Urinary bladder (tissue), 3 donors: ENCODE measurements at regions not wholly inside any gene's neighbourhood (a gene's known extent, or its start where the extent isn't known, plus 50 kb on each side); places are given as distances from the start of the nearest gene placed in this dataset.

Source experiments
- DNase-seq: peaks from one replicate; pipeline ENCODE4 v3.0.0-alpha.2; 2015; ENCODE audit errors: extremely low spot score
- H3K27ac ChIP-seq: one replicate; pipeline ENCODE4 v1.5.1; 2013; ENCODE audit warnings: low read depth, mild to moderate bottlenecking, moderate library complexity
- H3K36me3 ChIP-seq: one replicate; pipeline ENCODE4 v1.6.1; 2013; ENCODE audit warnings: mild to moderate bottlenecking, moderate library complexity; ENCODE audit not compliant: insufficient read depth
- H3K4me1 ChIP-seq: one replicate; pipeline ENCODE4 v1.6.1; 2013; ENCODE audit warnings: mild to moderate bottlenecking, moderate library complexity; ENCODE audit not compliant: insufficient read depth
- H3K4me3 ChIP-seq: one replicate; pipeline ENCODE4 v1.5.1; 2013; ENCODE audit warnings: low read depth, low read length
- WGBS: extraction: QIAGEN DNeasy Blood & Tissue Kit; methylation state at CpG from one replicate; pipeline ENCODE4 v1.1.7; 2013; 5-methylcytosine and 5-hydroxymethylcytosine counted together
- donor health status: healthy with polysubstance abuse.
- donor health status: healthy.

GRCh38 chr15:93501946-93502345 is 412.9 kb upstream of the RGMA start:
- WGBS: 85% methylated on average over 2 of the region's 2 CpGs
- DNase-seq: no peak
- Histone ChIP-seq H3K4me1 (no peaks in the 10 kb centered on the region), H3K36me3 (no peaks in the 10 kb centered on the region), H3K4me3 (no peak overlapping the region), H3K27ac (no peak overlapping the region)

DNA sequence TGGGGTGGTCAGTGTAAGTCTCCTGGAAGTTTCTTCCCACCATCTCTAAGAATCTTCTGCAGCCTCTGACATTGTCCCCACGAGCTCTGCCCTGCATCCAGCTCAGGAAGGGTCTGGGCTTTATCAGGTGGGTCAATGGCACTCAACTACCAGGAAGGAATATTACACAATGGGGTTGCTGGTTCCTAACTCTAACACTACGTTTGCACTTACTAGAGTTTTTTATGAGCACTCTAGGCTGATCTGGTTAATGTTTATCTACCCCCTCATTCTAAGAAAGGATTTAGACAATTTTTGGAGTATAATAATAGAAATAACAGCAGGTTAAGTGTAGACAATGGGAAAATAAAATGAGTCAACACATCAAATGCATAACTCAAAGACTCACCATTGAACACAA is 411.1 kb upstream of the RGMA start:
- no peak for DNase-seq
- Histone ChIP-seq H3K27ac (no peak overlapping the region), H3K4me3 (no peak overlapping the region), H3K36me3 (no peaks in the 10 kb centered on the region), H3K4me1 (no peaks in the 10 kb centered on the region)
- 61% methylated on average over 2 of the region's 2 CpGs for WGBS

GRCh38 chr15:93497291-93497690 is 408.3 kb upstream of the RGMA start:
- Histone ChIP-seq H3K27ac (no peak overlapping the region), H3K4me1 (no peaks in the 10 kb centered on the region), H3K4me3 (no peak overlapping the region), H3K36me3 (no peaks in the 10 kb centered on the region)
- 76% methylated on average over 2 of the region's 2 CpGs for WGBS
- no peak for DNase-seq

GRCh38 chr15:93496888-93497287 is 407.9 kb upstream of the RGMA start:
- DNase-seq: no peak
- 65% methylated on average over 5 of the region's 5 CpGs for WGBS
- H3K36me3 ChIP-seq: no peaks in the 10 kb centered on the region
- no peak overlapping the region for H3K27ac ChIP-seq
- H3K4me3 ChIP-seq: no peak overlapping the region
- H3K4me1 ChIP-seq: no peaks in the 10 kb centered on the region

GRCh38 chr15:93495799-93496637 is 407.0 kb upstream of the RGMA start:
- no peak overlapping the region for H3K4me3 ChIP-seq
- no peaks in the 10 kb centered on the region for H3K4me1 ChIP-seq
- 70% methylated on average over 9 of the region's 9 CpGs for WGBS
- no peak overlapping the region for H3K27ac ChIP-seq
- no peak for DNase-seq
- H3K36me3 ChIP-seq: no peaks in the 10 kb centered on the region

DNA sequence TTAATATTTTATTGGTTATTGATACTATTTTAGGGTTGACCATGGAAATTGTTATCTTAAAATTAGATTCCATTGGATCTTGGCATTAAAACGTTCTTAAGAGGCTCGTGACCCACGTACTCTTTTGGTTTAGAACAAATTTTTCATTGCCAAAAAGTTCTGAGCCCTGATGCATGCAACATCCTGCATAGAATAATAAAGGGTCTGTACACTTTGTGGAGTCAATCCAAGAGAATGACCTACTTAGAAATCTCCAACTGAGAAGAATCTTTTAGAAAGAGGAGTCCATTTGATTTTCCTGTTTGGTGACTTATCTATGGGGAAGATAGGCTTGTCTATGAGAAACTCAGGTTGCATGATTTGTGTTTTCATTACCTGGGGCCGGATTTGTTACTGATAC is 404.2 kb upstream of the RGMA start:
- Histone ChIP-seq H3K36me3 (no peaks in the 10 kb centered on the region), H3K27ac (no peak overlapping the region), H3K4me3 (no peak overlapping the region), H3K4me1 (no peaks in the 10 kb centered on the region)
- 75% methylated on average over 4 of the region's 4 CpGs for WGBS
- no peak for DNase-seq

DNA sequence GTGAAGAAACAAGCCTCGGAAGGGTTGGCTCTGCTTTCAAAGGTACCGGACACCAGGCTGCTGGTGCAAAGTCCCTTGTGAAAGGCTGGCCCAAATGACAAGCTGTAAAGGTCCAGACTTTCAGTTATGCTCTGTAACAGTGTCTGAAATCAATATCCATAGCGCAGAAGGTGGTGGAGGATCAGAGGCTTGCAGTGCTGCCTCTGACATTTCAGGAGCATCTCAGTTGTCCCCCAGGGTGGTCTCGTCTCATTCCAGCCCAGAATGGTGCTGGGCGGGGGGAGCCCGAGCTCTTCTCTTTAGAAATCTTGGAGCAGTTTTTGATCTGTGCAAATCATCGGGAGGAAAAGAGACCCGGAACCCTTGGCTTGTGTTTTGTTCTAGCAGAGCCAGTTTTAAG is 402.3 kb upstream of the RGMA start:
- Histone ChIP-seq H3K27ac (no peak overlapping the region), H3K36me3 (no peaks in the 10 kb centered on the region), H3K4me1 (no peaks in the 10 kb centered on the region), H3K4me3 (no peak overlapping the region)
- no peak for DNase-seq
- 88% methylated on average over 8 of the region's 8 CpGs for WGBS

- H3K4me1 ChIP-seq: no peaks in the 10 kb centered on the region
- WGBS: 78% methylated on average over 5 of the region's 5 CpGs
- H3K27ac ChIP-seq: no peak overlapping the region
- H3K36me3 ChIP-seq: no peaks in the 10 kb centered on the region
- DNase-seq: no peak
- H3K4me3 ChIP-seq: no peak overlapping the region
Measured at GRCh38 chr15:93488296-93488713, 399.3 kb upstream of the RGMA start.

DNA sequence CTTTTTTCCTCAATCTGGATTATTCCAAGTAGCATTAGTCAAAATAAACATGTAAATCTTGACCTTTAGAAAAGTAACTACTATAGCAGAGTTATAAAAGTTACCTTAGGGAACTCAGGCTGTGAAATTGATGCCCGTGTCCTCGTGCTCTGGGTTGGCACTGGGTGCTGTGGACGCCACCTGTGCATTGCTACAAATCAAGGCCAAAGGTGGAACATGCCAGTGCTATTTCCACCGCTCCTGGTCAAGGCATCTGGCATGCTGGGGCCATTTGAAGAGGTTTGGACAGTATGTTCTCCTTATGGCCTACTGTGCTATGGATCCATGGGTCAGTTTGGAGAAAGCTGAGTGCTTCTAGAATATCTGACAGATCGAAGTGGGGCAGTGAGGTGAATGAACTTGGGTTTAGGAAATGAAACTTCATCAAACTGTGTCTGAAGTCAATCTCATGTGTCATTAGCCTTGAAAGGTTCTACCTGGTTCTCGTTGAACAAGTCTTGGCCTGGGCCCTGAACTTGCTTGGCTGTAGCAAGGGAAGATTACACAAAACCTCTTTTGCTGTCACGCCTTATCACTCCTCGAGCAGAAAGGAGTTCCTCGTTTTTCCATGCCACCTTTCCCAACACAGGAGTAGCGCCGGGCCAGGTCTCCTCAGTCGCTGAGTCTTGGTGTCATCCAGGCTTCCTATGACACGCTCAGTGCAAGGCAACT is 397.6 kb upstream of the RGMA start:
- DNase-seq: no peak
- H3K36me3 ChIP-seq: no peaks in the 10 kb centered on the region
- H3K4me3 ChIP-seq: no peak overlapping the region
- H3K27ac ChIP-seq: no peak overlapping the region
- no peaks in the 10 kb centered on the region for H3K4me1 ChIP-seq
- 90% methylated on average over 13 of the region's 13 CpGs for WGBS

GRCh38 chr15:93485438-93486327 is 396.7 kb upstream of the RGMA start:
- no peak overlapping the region for H3K27ac ChIP-seq

DNA sequence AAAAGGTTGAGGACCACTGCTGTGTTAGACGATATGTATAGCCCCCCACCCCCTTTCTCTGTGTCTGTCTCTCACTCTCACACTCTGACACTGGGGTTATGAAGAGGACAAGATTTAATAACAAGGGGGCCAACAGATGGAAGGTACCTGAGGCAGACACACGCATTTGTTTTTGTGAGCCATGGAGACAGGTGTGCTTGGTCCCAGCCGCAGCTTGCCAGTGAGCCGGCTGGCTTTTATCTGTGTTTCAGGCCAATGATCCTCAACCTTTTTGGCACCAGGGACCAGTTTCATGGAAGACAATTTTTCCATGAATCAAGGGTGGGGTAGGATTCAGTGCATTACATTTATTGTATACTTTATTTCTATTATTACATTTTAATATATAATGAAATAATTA is 394.9 kb upstream of the RGMA start:
- no peak overlapping the region for H3K27ac ChIP-seq
- 84% methylated on average over 4 of the region's 4 CpGs for WGBS
- H3K4me1 ChIP-seq: no peaks in the 10 kb centered on the region
- no peak overlapping the region for H3K4me3 ChIP-seq
- H3K36me3 ChIP-seq: no peaks in the 10 kb centered on the region
- no peak for DNase-seq

More at GRCh38 chr15:93485438-93486327, 396.7 kb upstream of the RGMA start:
- H3K4me1 ChIP-seq: no peaks in the 10 kb centered on the region
- H3K36me3 ChIP-seq: no peaks in the 10 kb centered on the region
- H3K4me3 ChIP-seq: no peak overlapping the region
- DNase-seq: peak; percentile 70
- 64% methylated on average over 11 of the region's 11 CpGs for WGBS

DNA sequence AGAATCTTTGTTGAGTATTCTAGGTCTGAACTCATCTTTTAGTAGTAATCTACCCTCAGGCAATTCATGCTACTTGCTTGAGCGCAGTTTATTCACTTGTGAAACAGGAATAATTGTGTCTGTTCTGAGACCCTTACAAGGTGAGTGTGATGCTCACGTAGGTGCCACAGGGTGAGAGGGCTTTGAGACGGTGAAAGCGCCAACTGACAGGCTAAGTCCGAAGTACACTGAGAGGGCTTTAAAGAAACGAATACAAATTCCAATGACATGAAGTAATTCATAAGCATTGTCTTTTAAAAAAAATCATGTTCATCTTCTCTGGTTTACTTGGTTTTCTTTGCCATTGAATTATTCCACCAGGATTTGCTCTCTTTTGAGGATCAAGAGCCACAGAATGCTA is 393.7 kb upstream of the RGMA start:
- Histone ChIP-seq H3K27ac (no peak overlapping the region), H3K4me1 (no peaks in the 10 kb centered on the region), H3K4me3 (no peak overlapping the region), H3K36me3 (no peaks in the 10 kb centered on the region)
- no peak for DNase-seq
- 66% methylated on average over 6 of the region's 6 CpGs for WGBS

DNA sequence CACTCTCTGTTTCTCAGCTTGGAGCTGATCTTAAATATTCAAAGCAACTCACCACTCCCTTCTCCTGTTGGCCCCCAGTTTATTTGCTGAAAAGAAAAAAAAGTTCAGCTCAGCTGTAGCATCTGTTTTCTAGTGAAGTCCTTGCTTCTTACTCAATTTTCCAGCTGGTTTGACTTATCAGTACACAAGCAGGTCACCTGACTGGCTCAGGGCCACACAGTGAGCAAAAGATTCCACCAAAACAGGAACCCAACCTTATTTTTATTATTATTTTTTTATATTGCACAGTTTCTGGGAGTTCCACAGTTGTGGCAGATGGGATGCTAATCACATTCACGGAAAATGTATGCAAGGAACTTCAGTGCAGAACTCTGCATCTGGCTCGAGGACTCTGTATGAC is 390.7 kb upstream of the RGMA start:
- 59% methylated on average over 2 of the region's 2 CpGs for WGBS
- H3K36me3 ChIP-seq: no peaks in the 10 kb centered on the region
- no peak for DNase-seq
- no peak overlapping the region for H3K4me3 ChIP-seq
- H3K4me1 ChIP-seq: no peaks in the 10 kb centered on the region
- H3K27ac ChIP-seq: no peak overlapping the region
